Suppressor macrophage treated with lipopolysaccharide for 4 hours (primary cell): ENCODE measurements at regions not wholly inside any gene's neighbourhood (a gene's known extent, or its start where the extent isn't known, plus 50 kb on each side); places are given as distances from the start of the nearest gene placed in this dataset.
"Not testable (repeated sequence)": the region's sequence is repeated elsewhere in the genome, so short reads cannot be mapped to it uniquely, and the experiment has no call there.

Source experiments
- DNase-seq: peaks from one replicate; pipeline ENCODE4 v3.0.0-alpha.2; 2020

GRCh38 chr5:144013816-144014215 lies 156.6 kb downstream of the YIPF5 start:
- DNase-seq: no peak

- no peak for DNase-seq
These were observed 154.5 kb downstream of the YIPF5 start for GRCh38 chr5:144015961-144016360.

- no peak for DNase-seq
These were observed 153.3 kb downstream of the YIPF5 start for GRCh38 chr5:144017119-144017518.

- no peak for DNase-seq
These were observed 152.8 kb downstream of the YIPF5 start for GRCh38 chr5:144017631-144018030.

- DNase-seq: no peak
These were observed 146.4 kb downstream of the YIPF5 start for GRCh38 chr5:144024090-144024489.

GRCh38 chr5:144024545-144024944 lies 145.9 kb downstream of the YIPF5 start:
- no peak for DNase-seq

- DNase-seq: no peak
These were observed 144.2 kb downstream of the YIPF5 start for GRCh38 chr5:144026286-144026685.

- DNase-seq: no peak
These were observed 142.4 kb downstream of the YIPF5 start for GRCh38 chr5:144028058-144028457.

- no peak for DNase-seq
These were observed 141.8 kb downstream of the YIPF5 start for GRCh38 chr5:144028636-144029035.

- no peak for DNase-seq
These were observed 139.6 kb downstream of the YIPF5 start for GRCh38 chr5:144030904-144031303.

- no peak for DNase-seq
These were observed 138.1 kb downstream of the YIPF5 start for GRCh38 chr5:144032375-144032774.

- DNase-seq: no peak
These were observed 137.0 kb downstream of the YIPF5 start for GRCh38 chr5:144033486-144033885.

- DNase-seq: no peak
These were observed 135.3 kb downstream of the YIPF5 start for GRCh38 chr5:144035046-144035740.

GRCh38 chr5:144036476-144036875 lies 134.0 kb downstream of the YIPF5 start:
- DNase-seq: no peak

- no peak for DNase-seq
These were observed 129.7 kb downstream of the YIPF5 start for GRCh38 chr5:144040615-144041305.

GRCh38 chr5:144042156-144042555 lies 128.3 kb downstream of the YIPF5 start:
- DNase-seq: no peak

- no peak for DNase-seq
These were observed 122.1 kb downstream of the YIPF5 start for GRCh38 chr5:144048259-144048856.

GRCh38 chr5:144055391-144055790 lies 115.1 kb downstream of the YIPF5 start:
- not testable (repeated sequence) for DNase-seq

GRCh38 chr5:144060091-144060490 lies 110.4 kb downstream of the YIPF5 start:
- DNase-seq: not testable (repeated sequence)

- no peak for DNase-seq
These were observed 109.9 kb downstream of the YIPF5 start for GRCh38 chr5:144060598-144060997.

GRCh38 chr5:144065786-144066185 lies 104.7 kb downstream of the YIPF5 start:
- DNase-seq: no peak

GRCh38 chr5:144072518-144072927 lies 97.9 kb downstream of the YIPF5 start:
- no peak for DNase-seq

GRCh38 chr5:144076521-144077083 lies 93.9 kb downstream of the YIPF5 start:
- no peak for DNase-seq

- DNase-seq: no peak
These were observed 87.3 kb downstream of the YIPF5 start for GRCh38 chr5:144083185-144083584.
